ENCODE measurements at regions not wholly inside any gene's neighbourhood (a gene's known extent, or its start where the extent isn't known, plus 50 kb on each side); places are given as distances from the start of the nearest gene placed in this dataset.
"Not testable (repeated sequence)": the region's sequence is repeated elsewhere in the genome, so short reads cannot be mapped to it uniquely, and the experiment has no call there.

- TF ChIP-seq CTCF (IDR thresholded peaks at IDR 0.05); POLR2AphosphoS5 (IDR thresholded peaks at IDR 0.05; ENCODE audit: insufficient read depth in 1 of 2, low read depth in 1 of 2); POLR2A (IDR thresholded peaks at IDR 0.05): not testable (repeated sequence)
Measured at GRCh38 chr5:14992751-14993458, 121.3 kb upstream of the ANKH start.

All from vagina (tissue), 2 donors.